ENCODE measurements at regions not wholly inside any gene's neighbourhood (a gene's known extent, or its start where the extent isn't known, plus 50 kb on each side); places are given as distances from the start of the nearest gene placed in this dataset.

GRCh38 chr3:124353691-124354090 lies 361.8 kb upstream of the ROPN1 start:
- no peak overlapping the region for H3K27ac ChIP-seq (ENCODE audit: low read depth in 1 of 2, low read length in 2 of 2)
- 71% methylated on average over 2 of the region's 2 CpGs for WGBS
- no peak for TF ChIP-seq EGR1 (IDR thresholded peaks at IDR 0.05; ENCODE audit: low read depth in 2 of 2)
- no peak for TF ChIP-seq HNF4G (IDR thresholded peaks at IDR 0.05)
- no peak for TF ChIP-seq TAF1 (conservative IDR thresholded peaks at IDR 0.05)
- no peak for TF ChIP-seq RAD21 (IDR thresholded peaks at IDR 0.05)

DNA sequence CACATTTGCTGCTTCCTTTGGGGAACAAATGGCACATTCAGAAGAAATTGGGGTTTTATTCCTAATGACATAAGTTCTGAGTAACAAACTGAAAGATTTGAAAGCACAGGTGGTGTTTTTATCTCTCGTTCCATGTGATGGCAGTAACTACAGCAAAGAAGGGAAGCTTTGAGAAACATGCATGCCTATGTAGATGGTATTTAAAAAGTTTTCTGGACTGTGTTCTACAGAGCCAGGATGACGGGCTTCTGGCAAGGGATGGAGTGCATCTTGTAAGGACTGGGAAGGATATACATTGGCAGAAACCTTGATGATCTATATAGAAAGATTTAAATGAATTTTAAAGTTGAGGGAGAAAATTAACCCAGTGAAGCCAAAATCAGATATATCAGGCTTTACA lies 362.2 kb upstream of the ROPN1 start:
- Histone ChIP-seq H3K27ac (ENCODE audit: low read depth in 1 of 2, low read length in 2 of 2) (no peak overlapping the region), H3K4me1 (ENCODE audit: control insufficient read depth in 4 of 4, insufficient read depth in 4 of 4, low read length in 3 of 4) (no peaks in the 10 kb centered on the region), H3K9me3 (ENCODE audit: control insufficient read depth in 4 of 4, low read length in 3 of 4) (no peaks in the 10 kb centered on the region), H3K4me3 (ENCODE audit: low read depth in 1 of 3, low read length in 3 of 3) (no peak overlapping the region), H3K27me3 (ENCODE audit: control insufficient read depth in 4 of 4, insufficient read depth in 4 of 4, low read length in 3 of 4) (no peaks in the 10 kb centered on the region), H3K9ac (ENCODE audit: low read depth in 1 of 2, low read length in 2 of 2) (no peak overlapping the region), H3K36me3 (ENCODE audit: control insufficient read depth in 4 of 4, insufficient read depth in 3 of 4, low read depth in 1 of 4, low read length in 3 of 4) (no peaks in the 10 kb centered on the region)
- TF ChIP-seq SP1 (IDR thresholded peaks at IDR 0.05) (no peak), NR2F2 (IDR thresholded peaks at IDR 0.05) (no peak), GABPA (IDR thresholded peaks at IDR 0.05 in 1 of 2, conservative IDR thresholded peaks at IDR 0.05 in 1 of 2) (no peak)
- TF ChIP-seq, protein P1, sequence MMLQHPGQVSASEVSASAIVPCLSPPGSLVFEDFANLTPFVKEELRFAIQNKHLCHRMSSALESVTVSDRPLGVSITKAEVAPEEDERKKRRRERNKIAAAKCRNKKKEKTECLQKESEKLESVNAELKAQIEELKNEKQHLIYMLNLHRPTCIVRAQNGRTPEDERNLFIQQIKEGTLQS (IDR thresholded peaks at IDR 0.05) = no peak
- TF ChIP-seq, protein P2, sequence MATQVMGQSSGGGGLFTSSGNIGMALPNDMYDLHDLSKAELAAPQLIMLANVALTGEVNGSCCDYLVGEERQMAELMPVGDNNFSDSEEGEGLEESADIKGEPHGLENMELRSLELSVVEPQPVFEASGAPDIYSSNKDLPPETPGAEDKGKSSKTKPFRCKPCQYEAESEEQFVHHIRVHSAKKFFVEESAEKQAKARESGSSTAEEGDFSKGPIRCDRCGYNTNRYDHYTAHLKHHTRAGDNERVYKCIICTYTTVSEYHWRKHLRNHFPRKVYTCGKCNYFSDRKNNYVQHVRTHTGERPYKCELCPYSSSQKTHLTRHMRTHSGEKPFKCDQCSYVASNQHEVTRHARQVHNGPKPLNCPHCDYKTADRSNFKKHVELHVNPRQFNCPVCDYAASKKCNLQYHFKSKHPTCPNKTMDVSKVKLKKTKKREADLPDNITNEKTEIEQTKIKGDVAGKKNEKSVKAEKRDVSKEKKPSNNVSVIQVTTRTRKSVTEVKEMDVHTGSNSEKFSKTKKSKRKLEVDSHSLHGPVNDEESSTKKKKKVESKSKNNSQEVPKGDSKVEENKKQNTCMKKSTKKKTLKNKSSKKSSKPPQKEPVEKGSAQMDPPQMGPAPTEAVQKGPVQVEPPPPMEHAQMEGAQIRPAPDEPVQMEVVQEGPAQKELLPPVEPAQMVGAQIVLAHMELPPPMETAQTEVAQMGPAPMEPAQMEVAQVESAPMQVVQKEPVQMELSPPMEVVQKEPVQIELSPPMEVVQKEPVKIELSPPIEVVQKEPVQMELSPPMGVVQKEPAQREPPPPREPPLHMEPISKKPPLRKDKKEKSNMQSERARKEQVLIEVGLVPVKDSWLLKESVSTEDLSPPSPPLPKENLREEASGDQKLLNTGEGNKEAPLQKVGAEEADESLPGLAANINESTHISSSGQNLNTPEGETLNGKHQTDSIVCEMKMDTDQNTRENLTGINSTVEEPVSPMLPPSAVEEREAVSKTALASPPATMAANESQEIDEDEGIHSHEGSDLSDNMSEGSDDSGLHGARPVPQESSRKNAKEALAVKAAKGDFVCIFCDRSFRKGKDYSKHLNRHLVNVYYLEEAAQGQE (IDR thresholded peaks at IDR 0.05) = no peak
- DNase-seq (ENCODE audit: low spot score) = no peak
- 87% methylated on average over 2 of the region's 2 CpGs for WGBS

More at GRCh38 chr3:124353691-124354090, 361.8 kb upstream of the ROPN1 start:
- no peak for DNase-seq (ENCODE audit: low spot score)
- Histone ChIP-seq H3K4me3 (ENCODE audit: low read depth in 1 of 3, low read length in 3 of 3) (no peak overlapping the region), H3K27me3 (ENCODE audit: control insufficient read depth in 4 of 4, insufficient read depth in 4 of 4, low read length in 3 of 4) (no peaks in the 10 kb centered on the region), H3K9me3 (ENCODE audit: control insufficient read depth in 4 of 4, low read length in 3 of 4) (no peaks in the 10 kb centered on the region), H3K9ac (ENCODE audit: low read depth in 1 of 2, low read length in 2 of 2) (no peak overlapping the region), H3K36me3 (ENCODE audit: control insufficient read depth in 4 of 4, insufficient read depth in 3 of 4, low read depth in 1 of 4, low read length in 3 of 4) (no peaks in the 10 kb centered on the region), H3K4me1 (ENCODE audit: control insufficient read depth in 4 of 4, insufficient read depth in 4 of 4, low read length in 3 of 4) (no peaks in the 10 kb centered on the region)

DNA sequence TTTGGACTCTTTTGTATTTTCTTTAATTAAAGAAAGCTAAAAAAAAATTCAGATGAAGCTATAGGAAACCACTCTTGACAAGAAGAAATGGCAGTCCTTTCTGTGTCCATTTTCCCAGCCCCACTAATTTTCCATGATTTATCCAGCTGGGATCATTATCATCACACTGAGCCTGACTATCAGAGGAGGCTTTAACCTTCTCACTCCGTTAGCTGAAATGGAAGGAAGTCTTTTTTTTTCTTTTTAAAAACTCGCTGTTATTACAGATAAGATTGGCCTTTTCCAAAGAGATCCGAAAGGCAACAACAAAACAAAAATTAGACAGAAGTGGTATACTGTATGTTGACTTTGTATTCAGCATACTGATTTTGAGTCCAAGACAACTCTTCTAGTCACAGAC lies 366.2 kb upstream of the ROPN1 start:
- no peak for TF ChIP-seq RXRA (IDR thresholded peaks at IDR 0.05)
- no peak for TF ChIP-seq TAF1 (conservative IDR thresholded peaks at IDR 0.05)
- no peak for TF ChIP-seq JUND (IDR thresholded peaks at IDR 0.05)
- TF ChIP-seq NR2F2 (IDR thresholded peaks at IDR 0.05) = no peak
- no peak for TF ChIP-seq FOXA1 (IDR thresholded peaks at IDR 0.05)
- no peak for TF ChIP-seq YY1 (IDR thresholded peaks at IDR 0.05)
- no peak for TF ChIP-seq FOXA2 (IDR thresholded peaks at IDR 0.05)
- TF ChIP-seq HNF4A (conservative IDR thresholded peaks at IDR 0.05) = no peak
- no peak for TF ChIP-seq EGR1 (IDR thresholded peaks at IDR 0.05; ENCODE audit: low read depth in 2 of 2)
- no peak for TF ChIP-seq ZBTB33 (IDR thresholded peaks at IDR 0.05)
- no peak for TF ChIP-seq GABPA (IDR thresholded peaks at IDR 0.05 in 1 of 2, conservative IDR thresholded peaks at IDR 0.05 in 1 of 2)
- no peak for TF ChIP-seq HNF4G (IDR thresholded peaks at IDR 0.05)
- TF ChIP-seq, protein P1 (IDR thresholded peaks at IDR 0.05) = no peak
- no peak for TF ChIP-seq RAD21 (IDR thresholded peaks at IDR 0.05)
- no peak for TF ChIP-seq MAX (IDR thresholded peaks at IDR 0.05)
- WGBS = 93% methylated on average over 3 of the region's 3 CpGs
- no peaks in the 10 kb centered on the region for H3K9me3 ChIP-seq (ENCODE audit: control insufficient read depth in 4 of 4, low read length in 3 of 4)

More for the DNA sequence above, 366.2 kb upstream of the ROPN1 start:
- H3K4me1 ChIP-seq (ENCODE audit: control insufficient read depth in 4 of 4, insufficient read depth in 4 of 4, low read length in 3 of 4) = peaks cover under 1 to 18% (median 15%) of the 10 kb centered on the region in 4 donors
- H3K9ac ChIP-seq (ENCODE audit: low read depth in 1 of 2, low read length in 2 of 2) = no peak overlapping the region
- H3K4me3 ChIP-seq (ENCODE audit: low read depth in 1 of 3, low read length in 3 of 3) = no peak overlapping the region
- DNase-seq (ENCODE audit: low spot score) = no peak
- no peaks in the 10 kb centered on the region for H3K27me3 ChIP-seq (ENCODE audit: control insufficient read depth in 4 of 4, insufficient read depth in 4 of 4, low read length in 3 of 4)
- H3K27ac ChIP-seq (ENCODE audit: low read depth in 1 of 2, low read length in 2 of 2) = no peak overlapping the region
- no peaks in the 10 kb centered on the region for H3K36me3 ChIP-seq (ENCODE audit: control insufficient read depth in 4 of 4, insufficient read depth in 3 of 4, low read depth in 1 of 4, low read length in 3 of 4)

Measured in liver (tissue), 7 donors.